ENCODE measurements at regions not wholly inside any gene's neighbourhood (a gene's known extent, or its start where the extent isn't known, plus 50 kb on each side); places are given as distances from the start of the nearest gene placed in this dataset.
"Not testable (repeated sequence)": the region's sequence is repeated elsewhere in the genome, so short reads cannot be mapped to it uniquely, and the experiment has no call there.

GRCh38 chr12:28993720-28994119 lies 155.4 kb upstream of the FAR2 start:
- H3K9ac ChIP-seq (ENCODE audit: low read length) = no peak overlapping the region
- H3K36me3 ChIP-seq (ENCODE audit: control insufficient read depth, insufficient read depth, low read length, severe bottlenecking) = no peaks in the 10 kb centered on the region
- H3K27me3 ChIP-seq (replicated peaks; ENCODE audit: control insufficient read depth, insufficient read depth, low read length) = no peaks in the 10 kb centered on the region
- DNase-seq (ENCODE audit: low read depth) = no peak
- no peak overlapping the region for H3K4me3 ChIP-seq (ENCODE audit: low read length)
- H3K9me3 ChIP-seq (ENCODE audit: control insufficient read depth, low read length) = no peaks in the 10 kb centered on the region
- H3K4me1 ChIP-seq (ENCODE audit: control insufficient read depth, insufficient read depth, low read length) = peaks cover 47% of the 10 kb centered on the region

- peak overlapping the region; percentile 27 for H3K4me3 ChIP-seq (ENCODE audit: low read length)
- H3K36me3 ChIP-seq (ENCODE audit: control insufficient read depth, insufficient read depth, low read length, severe bottlenecking) = no peaks in the 10 kb centered on the region
- no peaks in the 10 kb centered on the region for H3K27me3 ChIP-seq (replicated peaks; ENCODE audit: control insufficient read depth, insufficient read depth, low read length)
- peak overlapping the region; percentile 58 for H3K9ac ChIP-seq (ENCODE audit: low read length)
- H3K9me3 ChIP-seq (ENCODE audit: control insufficient read depth, low read length) = no peaks in the 10 kb centered on the region
- DNase-seq (ENCODE audit: low read depth) = no peak
- peaks cover 50% of the 10 kb centered on the region for H3K4me1 ChIP-seq (ENCODE audit: control insufficient read depth, insufficient read depth, low read length)
Observed at GRCh38 chr12:28994179-28994715, 154.8 kb upstream of the FAR2 start.

GRCh38 chr12:28996688-28997087 lies 152.4 kb upstream of the FAR2 start:
- Histone ChIP-seq H3K4me1 (ENCODE audit: control insufficient read depth, insufficient read depth, low read length) (peaks cover 52% of the 10 kb centered on the region), H3K4me3 (ENCODE audit: low read length) (no peak overlapping the region), H3K36me3 (ENCODE audit: control insufficient read depth, insufficient read depth, low read length, severe bottlenecking) (no peaks in the 10 kb centered on the region), H3K9ac (ENCODE audit: low read length) (no peak overlapping the region), H3K9me3 (ENCODE audit: control insufficient read depth, low read length) (no peaks in the 10 kb centered on the region), H3K27me3 (replicated peaks; ENCODE audit: control insufficient read depth, insufficient read depth, low read length) (no peaks in the 10 kb centered on the region)
- no peak for DNase-seq (ENCODE audit: low read depth)

GRCh38 chr12:28998662-28999120 lies 150.4 kb upstream of the FAR2 start:
- DNase-seq (ENCODE audit: low read depth) = peak; percentile 75
- peaks cover 49% of the 10 kb centered on the region for H3K4me1 ChIP-seq (ENCODE audit: control insufficient read depth, insufficient read depth, low read length)

GRCh38 chr12:29004066-29004935 lies 144.8 kb upstream of the FAR2 start:
- peaks cover 5% of the 10 kb centered on the region for H3K4me1 ChIP-seq (ENCODE audit: control insufficient read depth, insufficient read depth, low read length)
- no peak for DNase-seq (ENCODE audit: low read depth)
- H3K27me3 ChIP-seq (replicated peaks; ENCODE audit: control insufficient read depth, insufficient read depth, low read length) = no peaks in the 10 kb centered on the region
- no peak overlapping the region for H3K4me3 ChIP-seq (ENCODE audit: low read length)
- H3K36me3 ChIP-seq (ENCODE audit: control insufficient read depth, insufficient read depth, low read length, severe bottlenecking) = no peaks in the 10 kb centered on the region
- no peak overlapping the region for H3K9ac ChIP-seq (ENCODE audit: low read length)
- no peaks in the 10 kb centered on the region for H3K9me3 ChIP-seq (ENCODE audit: control insufficient read depth, low read length)

More at GRCh38 chr12:28998662-28999120, 150.4 kb upstream of the FAR2 start:
- Histone ChIP-seq H3K4me3 (ENCODE audit: low read length) (no peak overlapping the region), H3K27me3 (replicated peaks; ENCODE audit: control insufficient read depth, insufficient read depth, low read length) (no peaks in the 10 kb centered on the region), H3K9ac (ENCODE audit: low read length) (peak overlapping the region; percentile 8), H3K9me3 (ENCODE audit: control insufficient read depth, low read length) (no peaks in the 10 kb centered on the region), H3K36me3 (ENCODE audit: control insufficient read depth, insufficient read depth, low read length, severe bottlenecking) (no peaks in the 10 kb centered on the region)

- Histone ChIP-seq H3K4me1 (ENCODE audit: control insufficient read depth, insufficient read depth, low read length) (peaks cover 3% of the 10 kb centered on the region), H3K9ac (ENCODE audit: low read length) (no peak overlapping the region), H3K36me3 (ENCODE audit: control insufficient read depth, insufficient read depth, low read length, severe bottlenecking) (no peaks in the 10 kb centered on the region), H3K9me3 (ENCODE audit: control insufficient read depth, low read length) (no peaks in the 10 kb centered on the region), H3K27me3 (replicated peaks; ENCODE audit: control insufficient read depth, insufficient read depth, low read length) (no peaks in the 10 kb centered on the region), H3K4me3 (ENCODE audit: low read length) (no peak overlapping the region)
- DNase-seq (ENCODE audit: low read depth) = no peak
Observed at GRCh38 chr12:29004936-29005304, 144.2 kb upstream of the FAR2 start.

- H3K9ac ChIP-seq (ENCODE audit: low read length) = no peak overlapping the region
- H3K27me3 ChIP-seq (replicated peaks; ENCODE audit: control insufficient read depth, insufficient read depth, low read length) = no peaks in the 10 kb centered on the region
- no peaks in the 10 kb centered on the region for H3K36me3 ChIP-seq (ENCODE audit: control insufficient read depth, insufficient read depth, low read length, severe bottlenecking)
- H3K9me3 ChIP-seq (ENCODE audit: control insufficient read depth, low read length) = no peaks in the 10 kb centered on the region
- no peak for DNase-seq (ENCODE audit: low read depth)
- H3K4me1 ChIP-seq (ENCODE audit: control insufficient read depth, insufficient read depth, low read length) = peaks cover 3% of the 10 kb centered on the region
- H3K4me3 ChIP-seq (ENCODE audit: low read length) = no peak overlapping the region
Observed at GRCh38 chr12:29008786-29009185, 140.3 kb upstream of the FAR2 start.

GRCh38 chr12:29012673-29013072 lies 136.4 kb upstream of the FAR2 start:
- no peaks in the 10 kb centered on the region for H3K9me3 ChIP-seq (ENCODE audit: control insufficient read depth, low read length)
- no peak for DNase-seq (ENCODE audit: low read depth)
- H3K27me3 ChIP-seq (replicated peaks; ENCODE audit: control insufficient read depth, insufficient read depth, low read length) = no peaks in the 10 kb centered on the region
- H3K9ac ChIP-seq (ENCODE audit: low read length) = no peak overlapping the region
- no peak overlapping the region for H3K4me3 ChIP-seq (ENCODE audit: low read length)
- H3K36me3 ChIP-seq (ENCODE audit: control insufficient read depth, insufficient read depth, low read length, severe bottlenecking) = no peaks in the 10 kb centered on the region
- H3K4me1 ChIP-seq (ENCODE audit: control insufficient read depth, insufficient read depth, low read length) = no peaks in the 10 kb centered on the region

- H3K27me3 ChIP-seq (replicated peaks; ENCODE audit: control insufficient read depth, insufficient read depth, low read length); H3K4me1 ChIP-seq (ENCODE audit: control insufficient read depth, insufficient read depth, low read length); H3K36me3 ChIP-seq (ENCODE audit: control insufficient read depth, insufficient read depth, low read length, severe bottlenecking); H3K4me3 ChIP-seq (ENCODE audit: low read length); DNase-seq (ENCODE audit: low read depth); H3K9me3 ChIP-seq (ENCODE audit: control insufficient read depth, low read length); H3K9ac ChIP-seq (ENCODE audit: low read length): not testable (repeated sequence)
Observed at GRCh38 chr12:29017532-29017931, 131.5 kb upstream of the FAR2 start.

GRCh38 chr12:29023436-29024076 lies 125.5 kb upstream of the FAR2 start:
- Histone ChIP-seq H3K4me1 (ENCODE audit: control insufficient read depth, insufficient read depth, low read length) (peaks cover 21% of the 10 kb centered on the region), H3K36me3 (ENCODE audit: control insufficient read depth, insufficient read depth, low read length, severe bottlenecking) (no peaks in the 10 kb centered on the region), H3K9ac (ENCODE audit: low read length) (no peak overlapping the region), H3K9me3 (ENCODE audit: control insufficient read depth, low read length) (no peaks in the 10 kb centered on the region), H3K4me3 (ENCODE audit: low read length) (no peak overlapping the region), H3K27me3 (replicated peaks; ENCODE audit: control insufficient read depth, insufficient read depth, low read length) (no peaks in the 10 kb centered on the region)
- peak; percentile 40 for DNase-seq (ENCODE audit: low read depth)

- peak; percentile 56 for DNase-seq (ENCODE audit: low read depth)
- Histone ChIP-seq H3K9me3 (ENCODE audit: control insufficient read depth, low read length) (no peaks in the 10 kb centered on the region), H3K36me3 (ENCODE audit: control insufficient read depth, insufficient read depth, low read length, severe bottlenecking) (no peaks in the 10 kb centered on the region), H3K27me3 (replicated peaks; ENCODE audit: control insufficient read depth, insufficient read depth, low read length) (no peaks in the 10 kb centered on the region), H3K4me1 (ENCODE audit: control insufficient read depth, insufficient read depth, low read length) (peaks cover 21% of the 10 kb centered on the region), H3K9ac (ENCODE audit: low read length) (no peak overlapping the region), H3K4me3 (ENCODE audit: low read length) (no peak overlapping the region)
Observed at GRCh38 chr12:29024117-29024516, 125.0 kb upstream of the FAR2 start.

Measured in adipocyte (in vitro differentiated cells).